T-cell (primary cell): ENCODE measurements at regions not wholly inside any gene's neighbourhood (a gene's known extent, or its start where the extent isn't known, plus 50 kb on each side); places are given as distances from the start of the nearest gene placed in this dataset.

ENCODE experiments used
- ATAC-seq, 4 experiments: fragments of 200-7000 bp in 3 of 4; fragments of 150-1000 bp in 1 of 4; cut with Tn5 transposase; replicated peaks in 1 of 4; 1 replicate in 3 of 4; 2 replicates in 1 of 4; pipeline ENCODE4 v1.10.0; 2021; ENCODE audit warnings: moderate library complexity in 3 of 4, mild to moderate bottlenecking in 2 of 4, moderate number of reproducible peaks in 1 of 4
- CTCF ChIA-PET, 2 donors: fragments of 300-600 bp; sonication (Branson Sonifier 250); formaldehyde crosslinking; loops; one replicate each; lab custom pipeline; 2022; ENCODE audit warnings: antibody characterized with exemption in 2 of 2; lab: Charles Lee
- POLR2A ChIA-PET, 2 donors: fragments of 300-600 bp; sonication (Branson Sonifier 250); formaldehyde crosslinking; loops; one replicate each; lab custom pipeline; 2022; ENCODE audit warnings: antibody characterized with exemption in 2 of 2; lab: Charles Lee
- DNase-seq, 35 experiments: peaks; one replicate each; pipeline versions ENCODE4 v3.0.0 to v3.0.0-alpha.2; 2013 to 2023
- H3K27ac ChIP-seq: one replicate; pipeline ENCODE4 v1.5.1; 2013; ENCODE audit warnings: low read length
- H3K27me3 ChIP-seq, 2 experiments: replicated peaks in 1 of 2; 1 replicate in 1 of 2; 2 replicates in 1 of 2; pipeline versions ENCODE4 v1.6.1 to v1.7.0; 2013; ENCODE audit warnings: low read length in 1 of 2, mixed read lengths in 1 of 2; ENCODE audit not compliant: control insufficient read depth in 2 of 2, insufficient read depth in 2 of 2; ENCODE audit errors: extremely low read depth in 1 of 2
- H3K36me3 ChIP-seq, 2 donors: 1 replicate in 1 of 2; 2 replicates in 1 of 2; pipeline versions ENCODE4 v1.6.1 to v1.7.0; 2013; ENCODE audit warnings: low read length in 1 of 2; ENCODE audit not compliant: control insufficient read depth in 2 of 2, insufficient read depth in 1 of 2; ENCODE audit errors: extremely low read depth in 1 of 2
- H3K4me1 ChIP-seq, 2 experiments: 1 replicate in 1 of 2; 2 replicates in 1 of 2; pipeline versions ENCODE4 v1.6.1 to v1.7.0; 2013; ENCODE audit warnings: low read length in 2 of 2, mixed read lengths in 1 of 2; ENCODE audit not compliant: insufficient read depth in 2 of 2, control insufficient read depth in 1 of 2; ENCODE audit errors: extremely low read depth in 1 of 2
- H3K4me3 ChIP-seq, 2 donors: 1 replicate in 1 of 2; 2 replicates in 1 of 2; pipeline versions ENCODE4 v1.5.1 to v1.7.0; 2013; ENCODE audit warnings: mild to moderate bottlenecking in 2 of 2, low read length in 1 of 2, moderate library complexity in 1 of 2; ENCODE audit not compliant: control insufficient read depth in 1 of 2; ENCODE audit errors: extremely low read depth in 1 of 2
- H3K9me3 ChIP-seq: 2 replicates; pipeline ENCODE4 v1.7.0; 2013
- H3K27ac Mint-ChIP-seq, 2 donors: one replicate each; pipeline ENCODE4 v1.8.0; 2020 to 2021; ENCODE audit warnings: mild to moderate bottlenecking in 2 of 2, mixed read lengths in 2 of 2
- H3K27me3 Mint-ChIP-seq, 2 donors: one replicate each; pipeline ENCODE4 v1.8.0; 2021 to 2022; ENCODE audit warnings: mixed read lengths in 2 of 2
- H3K36me3 Mint-ChIP-seq: one replicate; pipeline ENCODE4 v1.8.0; 2021; ENCODE audit warnings: mixed read lengths
- H3K4me1 Mint-ChIP-seq, 3 donors: one replicate each; pipeline ENCODE4 v1.8.0; 2020 to 2022; ENCODE audit warnings: mixed read lengths in 3 of 3, mild to moderate bottlenecking in 1 of 3
- H3K4me3 Mint-ChIP-seq, 3 donors: one replicate each; pipeline ENCODE4 v1.8.0; 2020 to 2022; ENCODE audit warnings: mild to moderate bottlenecking in 3 of 3, mixed read lengths in 3 of 3, moderate library complexity in 3 of 3
- H3K9me3 Mint-ChIP-seq, 3 donors: one replicate each; pipeline ENCODE4 v1.8.0; 2020 to 2022; ENCODE audit warnings: mixed read lengths in 3 of 3
- WGBS: methylation state at CpG from one replicate; pipeline ENCODE4 v1.1.5; 2013; ENCODE audit warnings: missing lambda C conversion rate; ENCODE audit not compliant: insufficient coverage; 5-methylcytosine and 5-hydroxymethylcytosine counted together

- no CpG with 5 or more reads among the region's 5 CpGs for WGBS
These were observed 56.9 kb upstream of the ACVR1C start for GRCh38 chr2:157685572-157685971.

GRCh38 chr2:157684940-157685466 lies 56.3 kb upstream of the ACVR1C start:
- no peaks in the 10 kb centered on the region for H3K36me3 ChIP-seq
- ChIA-PET POLR2A (interaction anchor here in 1 of 2 donors (0.6 kb wide), 1 partner anchor 697 kb away, joined by 7 read pairs; no protein-coding TSS in a partner anchor), CTCF (no interaction called here)
- H3K9me3 ChIP-seq: no peaks in the 10 kb centered on the region
- no peak overlapping the region for H3K27ac ChIP-seq
- no peak for DNase-seq
- H3K4me3 ChIP-seq: no peak overlapping the region
- no peak overlapping the region for H3K27ac Mint-ChIP-seq
- H3K4me1 ChIP-seq: no peaks in the 10 kb centered on the region
- WGBS: no CpG with 5 or more reads among the region's 4 CpGs
- no peaks in the 10 kb centered on the region for H3K9me3 Mint-ChIP-seq
- no peak overlapping the region for H3K4me3 Mint-ChIP-seq
- no peaks in the 10 kb centered on the region for H3K27me3 ChIP-seq
- H3K36me3 Mint-ChIP-seq: no peaks in the 10 kb centered on the region
- ATAC-seq: no peak
- H3K4me1 Mint-ChIP-seq: peaks cover 0 to 1% (median 0%) of the 10 kb centered on the region in 3 donors
- peaks cover 0 to 7% of the 10 kb centered on the region in 2 donors for H3K27me3 Mint-ChIP-seq

More at GRCh38 chr2:157685572-157685971, 56.9 kb upstream of the ACVR1C start:
- Histone ChIP-seq H3K27me3 (no peaks in the 10 kb centered on the region), H3K4me1 (no peaks in the 10 kb centered on the region), H3K27ac (no peak overlapping the region), H3K9me3 (no peaks in the 10 kb centered on the region), H3K36me3 (no peaks in the 10 kb centered on the region), H3K4me3 (no peak overlapping the region)
- DNase-seq (no peak), ATAC-seq (no peak)
- Mint-ChIP-seq H3K36me3 (no peaks in the 10 kb centered on the region), H3K4me3 (no peak overlapping the region), H3K27ac (no peak overlapping the region), H3K27me3 (peaks cover 0 to 7% of the 10 kb centered on the region in 2 donors), H3K4me1 (peaks cover 0 to 1% (median 0%) of the 10 kb centered on the region in 3 donors), H3K9me3 (no peaks in the 10 kb centered on the region)
- CTCF ChIA-PET: no interaction called here
- POLR2A ChIA-PET: no interaction called here
